Ovary (tissue), 3 donors: ENCODE measurements at regions not wholly inside any gene's neighbourhood (a gene's known extent, or its start where the extent isn't known, plus 50 kb on each side); places are given as distances from the start of the nearest gene placed in this dataset.

Experiments used
- CTCF ChIP-seq, 3 donors: fragments of 450-650 bp in 2 of 3; fragments of 200-600 bp in 1 of 3; IDR thresholded peaks; one replicate each; pipeline versions ENCODE4 v1.5.1 to v1.8.0; 2016 to 2022; ENCODE audit warnings: antibody characterized with exemption in 3 of 3, mild to moderate bottlenecking in 1 of 3
- EP300 ChIP-seq: sonication (generic); formaldehyde crosslinking; IDR thresholded peaks from one replicate; pipeline ENCODE4 v1.6.1; 2017; ENCODE audit warnings: antibody characterized with exemption
- POLR2A ChIP-seq: fragments of 450-650 bp; IDR thresholded peaks from one replicate; pipeline ENCODE4 v1.6.1; 2017; ENCODE audit warnings: antibody characterized with exemption, mild to moderate bottlenecking, moderate library complexity
- donor health status: DM: no; HTN: no; CAD: no.

GRCh38 chr12:58066296-58066695 lies 124.9 kb downstream of the ATP23 start:
- TF ChIP-seq EP300 (no peak), POLR2A (no peak), CTCF (IDR thresholded peaks at IDR 0.05) (no peak)
